ENCODE measurements at regions not wholly inside any gene's neighbourhood (a gene's known extent, or its start where the extent isn't known, plus 50 kb on each side); places are given as distances from the start of the nearest gene placed in this dataset.

- intact Hi-C loops (cut with micrococcal nuclease; ENCODE audit: unreplicated experiment) (no loop called here), in situ Hi-C loops (cut with HindIII; ENCODE audit: extremely low pct_ligation_motif_present, low pct_unique_long_range_greater_than_20kb) (no loop called here)
- TF ChIP-seq MED1 (CRISPR knock-in tag; IDR thresholded peaks at IDR 0.05): no peak
- no peak for TF ChIP-seq ZNF530 (CRISPR knock-in tag; IDR thresholded peaks at IDR 0.05; ENCODE audit: low read depth)
- no peak for TF ChIP-seq NAIF1 (CRISPR knock-in tag; IDR thresholded peaks at IDR 0.05; ENCODE audit: borderline replicate concordance)
- TF ChIP-seq ZBTB21 (CRISPR knock-in tag; IDR thresholded peaks at IDR 0.05): no peak
- no peak for TF ChIP-seq SPEN (CRISPR knock-in tag; IDR thresholded peaks at IDR 0.05; ENCODE audit: low read depth)
- TF ChIP-seq ZNF225 (CRISPR knock-in tag; IDR thresholded peaks at IDR 0.05): no peak
- no peak for TF ChIP-seq ZNF607 (CRISPR knock-in tag; IDR thresholded peaks at IDR 0.05; ENCODE audit: borderline replicate concordance)
- no peak for TF ChIP-seq ZFP90 (CRISPR knock-in tag; IDR thresholded peaks at IDR 0.05; ENCODE audit: borderline replicate concordance)
- no peak for TF ChIP-seq SETDB1 (CRISPR knock-in tag; IDR thresholded peaks at IDR 0.05; ENCODE audit: borderline replicate concordance)
- no peak for TF ChIP-seq NPAS2 (CRISPR knock-in tag; IDR thresholded peaks at IDR 0.05; ENCODE audit: borderline replicate concordance)
- no peak for TF ChIP-seq ZNF83 (CRISPR knock-in tag; IDR thresholded peaks at IDR 0.05; ENCODE audit: borderline replicate concordance)
- TF ChIP-seq THRA (CRISPR knock-in tag; IDR thresholded peaks at IDR 0.05; ENCODE audit: borderline replicate concordance): no peak
- TF ChIP-seq, protein P1, sequence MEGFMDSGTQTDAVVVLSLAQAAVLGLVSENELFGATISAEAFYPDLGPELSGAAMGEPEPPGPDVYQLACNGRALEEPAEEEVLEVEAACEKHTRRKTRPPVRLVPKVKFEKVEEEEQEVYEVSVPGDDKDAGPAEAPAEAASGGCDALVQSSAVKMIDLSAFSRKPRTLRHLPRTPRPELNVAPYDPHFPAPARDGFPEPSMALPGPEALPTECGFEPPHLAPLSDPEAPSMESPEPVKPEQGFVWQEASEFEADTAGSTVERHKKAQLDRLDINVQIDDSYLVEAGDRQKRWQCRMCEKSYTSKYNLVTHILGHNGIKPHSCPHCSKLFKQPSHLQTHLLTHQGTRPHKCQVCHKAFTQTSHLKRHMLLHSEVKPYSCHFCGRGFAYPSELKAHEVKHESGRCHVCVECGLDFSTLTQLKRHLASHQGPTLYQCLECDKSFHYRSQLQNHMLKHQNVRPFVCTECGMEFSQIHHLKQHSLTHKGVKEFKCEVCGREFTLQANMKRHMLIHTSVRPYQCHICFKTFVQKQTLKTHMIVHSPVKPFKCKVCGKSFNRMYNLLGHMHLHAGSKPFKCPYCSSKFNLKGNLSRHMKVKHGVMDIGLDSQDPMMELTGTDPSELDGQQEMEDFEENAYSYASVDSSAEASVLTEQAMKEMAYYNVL (CRISPR knock-in tag; IDR thresholded peaks at IDR 0.05; ENCODE audit: borderline replicate concordance): no peak
- H3K79me2 ChIP-seq (ENCODE audit: insufficient read depth, low read length): no peaks in the 10 kb centered on the region
- no peak overlapping the region for H3K27ac ChIP-seq (ENCODE audit: extremely low read length, insufficient read depth, low read length)
- POLR2A ChIA-PET: no interaction called here
- peaks cover 0 to 38% of the 10 kb centered on the region in 2 experiments; a peak in 4 of 5 replicates for H3K27me3 ChIP-seq (ENCODE audit: control insufficient read depth in 1 of 2, insufficient read depth in 2 of 2, low read length in 2 of 2)
- H2AFZ ChIP-seq (ENCODE audit: low read length): no peak overlapping the region
- no peaks in the 10 kb centered on the region for H3K4me1 ChIP-seq (ENCODE audit: insufficient read depth, low read length)
- no peaks in the 10 kb centered on the region for H3K36me3 ChIP-seq (replicated peaks in 1 of 2; ENCODE audit: control insufficient read depth in 1 of 2, insufficient read depth in 2 of 2, low read length in 2 of 2)
- ATAC-seq: no peak
- no peak overlapping the region for H3K9ac ChIP-seq (ENCODE audit: insufficient read depth, low read depth, low read length)
- no peaks in the 10 kb centered on the region for H4K20me1 ChIP-seq (ENCODE audit: insufficient read depth, low read length)
- H3K9me3 ChIP-seq (ENCODE audit: low read length): no peaks in the 10 kb centered on the region
- CTCF ChIA-PET (ENCODE audit: low intra/inter-chr PET ratio, low total read pairs): no interaction called here
- H3K4me2 ChIP-seq (ENCODE audit: low read depth, low read length): no peak overlapping the region
- FAIRE-seq: no peak
- BruUV-seq (replicated peaks): no TSS peak
- 54% methylated on average over 19 of the region's 42 CpGs for WGBS (ENCODE audit: low lambda C conversion rate)
- H3K4me3 ChIP-seq (replicated peaks in 1 of 3; ENCODE audit: insufficient read depth in 1 of 3, low read depth in 2 of 3, low read length in 3 of 3): no peak overlapping the region
- DNase-seq (ENCODE audit: low spot score): no peak
These were observed 670.3 kb upstream of the SALL3 start for GRCh38 chr18:78309307-78309706.

Data from HepG2 (cell line).